Prostate gland (tissue), 2 donors: ENCODE measurements at regions not wholly inside any gene's neighbourhood (a gene's known extent, or its start where the extent isn't known, plus 50 kb on each side); places are given as distances from the start of the nearest gene placed in this dataset.

ENCODE experiments used
- POLR2A ChIP-seq: fragments of 450-650 bp; IDR thresholded peaks from one replicate; pipeline ENCODE4 v1.6.1; 2016; ENCODE audit warnings: antibody characterized with exemption, mild to moderate bottlenecking
- TF ChIP-seq, protein P1 (sequence below), 4 experiments: fragments of 200-600 bp in 2 of 4; fragments of 450-650 bp in 2 of 4; sonication (generic) in 2 of 4; IDR thresholded peaks; 1 replicate in 3 of 4; 2 replicates in 1 of 4; pipeline ENCODE4 v1.5.1; 2016 to 2019; ENCODE audit warnings: antibody characterized with exemption in 4 of 4, mild to moderate bottlenecking in 2 of 4, moderate library complexity in 2 of 4

DNA sequence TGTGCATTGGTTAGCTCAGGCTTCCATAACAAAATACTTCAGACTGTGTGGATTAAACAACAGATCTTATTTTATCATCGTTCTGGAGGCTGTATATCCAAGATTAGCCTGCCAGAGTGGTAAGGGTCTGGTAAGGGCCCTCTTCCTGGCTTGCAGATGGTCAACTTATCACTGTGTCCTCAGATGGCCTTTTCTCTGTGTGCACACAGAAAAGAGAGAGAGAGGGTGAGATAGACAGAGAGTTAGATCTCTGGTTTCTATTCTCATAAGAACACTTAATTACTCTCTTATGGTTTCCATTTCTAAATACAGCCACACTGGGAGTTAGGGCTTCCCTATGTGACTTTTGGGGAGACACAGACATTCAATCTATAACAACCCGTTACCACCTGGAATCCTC is 1003.5 kb downstream of the TSN start:
- TF ChIP-seq, protein P1, sequence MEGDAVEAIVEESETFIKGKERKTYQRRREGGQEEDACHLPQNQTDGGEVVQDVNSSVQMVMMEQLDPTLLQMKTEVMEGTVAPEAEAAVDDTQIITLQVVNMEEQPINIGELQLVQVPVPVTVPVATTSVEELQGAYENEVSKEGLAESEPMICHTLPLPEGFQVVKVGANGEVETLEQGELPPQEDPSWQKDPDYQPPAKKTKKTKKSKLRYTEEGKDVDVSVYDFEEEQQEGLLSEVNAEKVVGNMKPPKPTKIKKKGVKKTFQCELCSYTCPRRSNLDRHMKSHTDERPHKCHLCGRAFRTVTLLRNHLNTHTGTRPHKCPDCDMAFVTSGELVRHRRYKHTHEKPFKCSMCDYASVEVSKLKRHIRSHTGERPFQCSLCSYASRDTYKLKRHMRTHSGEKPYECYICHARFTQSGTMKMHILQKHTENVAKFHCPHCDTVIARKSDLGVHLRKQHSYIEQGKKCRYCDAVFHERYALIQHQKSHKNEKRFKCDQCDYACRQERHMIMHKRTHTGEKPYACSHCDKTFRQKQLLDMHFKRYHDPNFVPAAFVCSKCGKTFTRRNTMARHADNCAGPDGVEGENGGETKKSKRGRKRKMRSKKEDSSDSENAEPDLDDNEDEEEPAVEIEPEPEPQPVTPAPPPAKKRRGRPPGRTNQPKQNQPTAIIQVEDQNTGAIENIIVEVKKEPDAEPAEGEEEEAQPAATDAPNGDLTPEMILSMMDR (IDR thresholded peaks at IDR 0.05): no peak
- TF ChIP-seq POLR2A: no peak
